Thyroid gland (tissue), 4 donors: ENCODE measurements at regions not wholly inside any gene's neighbourhood (a gene's known extent, or its start where the extent isn't known, plus 50 kb on each side); places are given as distances from the start of the nearest gene placed in this dataset.

Experiments used
- POLR2A ChIP-seq, 2 donors: fragments of 450-650 bp; IDR thresholded peaks; one replicate each; pipeline ENCODE4 v1.6.1; 2017; ENCODE audit warnings: antibody characterized with exemption in 2 of 2, mild to moderate bottlenecking in 2 of 2, moderate library complexity in 1 of 2
- TF ChIP-seq, protein P1 (sequence below), 6 experiments: fragments of 200-600 bp in 3 of 6; fragments of 450-650 bp in 3 of 6; sonication (generic) in 3 of 6; IDR thresholded peaks; one replicate each; pipeline ENCODE4 v1.5.1; 2016 to 2019; ENCODE audit warnings: antibody characterized with exemption in 6 of 6, mild to moderate bottlenecking in 2 of 6, inconsistent platforms in 1 of 6, moderate library complexity in 1 of 6

DNA sequence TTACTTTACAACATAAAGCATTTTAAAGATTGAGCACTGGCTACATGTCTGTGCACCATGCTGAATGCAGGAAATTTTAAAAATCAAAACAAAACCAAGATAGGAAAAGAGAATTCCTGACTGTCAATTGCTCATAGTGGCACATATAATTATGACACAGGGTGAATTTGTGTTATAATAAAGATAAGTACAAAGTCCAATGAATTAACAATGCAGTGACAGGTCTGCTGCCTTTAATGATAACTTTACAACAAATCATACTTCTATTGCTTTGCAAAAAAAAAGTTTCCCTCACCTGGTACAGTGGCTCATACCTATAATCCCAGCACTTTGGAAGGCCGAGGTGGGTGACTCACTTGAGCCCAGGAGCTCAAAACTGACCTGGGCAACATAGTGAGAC, 93.8 kb upstream of the OSBPL8 start:
- TF ChIP-seq, protein P1, sequence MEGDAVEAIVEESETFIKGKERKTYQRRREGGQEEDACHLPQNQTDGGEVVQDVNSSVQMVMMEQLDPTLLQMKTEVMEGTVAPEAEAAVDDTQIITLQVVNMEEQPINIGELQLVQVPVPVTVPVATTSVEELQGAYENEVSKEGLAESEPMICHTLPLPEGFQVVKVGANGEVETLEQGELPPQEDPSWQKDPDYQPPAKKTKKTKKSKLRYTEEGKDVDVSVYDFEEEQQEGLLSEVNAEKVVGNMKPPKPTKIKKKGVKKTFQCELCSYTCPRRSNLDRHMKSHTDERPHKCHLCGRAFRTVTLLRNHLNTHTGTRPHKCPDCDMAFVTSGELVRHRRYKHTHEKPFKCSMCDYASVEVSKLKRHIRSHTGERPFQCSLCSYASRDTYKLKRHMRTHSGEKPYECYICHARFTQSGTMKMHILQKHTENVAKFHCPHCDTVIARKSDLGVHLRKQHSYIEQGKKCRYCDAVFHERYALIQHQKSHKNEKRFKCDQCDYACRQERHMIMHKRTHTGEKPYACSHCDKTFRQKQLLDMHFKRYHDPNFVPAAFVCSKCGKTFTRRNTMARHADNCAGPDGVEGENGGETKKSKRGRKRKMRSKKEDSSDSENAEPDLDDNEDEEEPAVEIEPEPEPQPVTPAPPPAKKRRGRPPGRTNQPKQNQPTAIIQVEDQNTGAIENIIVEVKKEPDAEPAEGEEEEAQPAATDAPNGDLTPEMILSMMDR (IDR thresholded peaks at IDR 0.05), result no peak
- TF ChIP-seq POLR2A (IDR thresholded peaks at IDR 0.05), result no peak
